Transverse colon (tissue), 4 donors: ENCODE measurements at regions not wholly inside any gene's neighbourhood (a gene's known extent, or its start where the extent isn't known, plus 50 kb on each side); places are given as distances from the start of the nearest gene placed in this dataset.

ENCODE experiments used
- DNase-seq: peaks from one replicate; pipeline ENCODE4 v3.0.0-alpha.2; 2019
- H3K27ac ChIP-seq, 4 donors: fragments of 200-600 bp; sonication (generic); 2 replicates each; pipeline ENCODE4 v1.5.1; 2016 to 2018; ENCODE audit warnings: inconsistent platforms in 4 of 4
- H3K27me3 ChIP-seq: fragments of 200-600 bp; sonication (generic); 2 replicates; pipeline ENCODE4 v1.5.1; 2017; ENCODE audit warnings: inconsistent platforms
- H3K36me3 ChIP-seq, 4 donors: fragments of 200-600 bp; sonication (generic); 2 replicates each; pipeline ENCODE4 v1.5.1; 2017 to 2019; ENCODE audit warnings: inconsistent platforms in 4 of 4
- H3K4me1 ChIP-seq, 4 donors: fragments of 200-600 bp; sonication (generic); 2 replicates each; pipeline ENCODE4 v1.5.1; 2017 to 2020; ENCODE audit warnings: inconsistent platforms in 4 of 4
- H3K4me3 ChIP-seq, 4 donors: fragments of 200-600 bp; sonication (generic); 1 replicate in 1 of 4; 2 replicates in 3 of 4; pipeline versions ENCODE4 v1.5.1 to v1.6.1; 2017 to 2019; ENCODE audit warnings: inconsistent platforms in 4 of 4
- H3K9me3 ChIP-seq, 2 donors: fragments of 200-600 bp; sonication (generic); 2 replicates each; pipeline ENCODE4 v1.5.1; 2017 to 2019; ENCODE audit warnings: inconsistent platforms in 2 of 2
- CTCF ChIP-seq, 5 experiments: fragments of 200-600 bp in 3 of 5; fragments of 450-650 bp in 2 of 5; sonication (generic) in 3 of 5; IDR thresholded peaks; 1 replicate in 2 of 5; 2 replicates in 3 of 5; pipeline ENCODE4 v1.5.1; 2016 to 2017; ENCODE audit warnings: antibody characterized with exemption in 5 of 5, inconsistent platforms in 3 of 5, mild to moderate bottlenecking in 2 of 5, moderate library complexity in 1 of 5
- EP300 ChIP-seq: sonication (generic); formaldehyde crosslinking; IDR thresholded peaks from one replicate; pipeline ENCODE4 v1.6.1; 2017; ENCODE audit warnings: antibody characterized with exemption, low read depth
- POLR2A ChIP-seq: fragments of 450-650 bp; IDR thresholded peaks from one replicate; pipeline ENCODE4 v1.6.1; 2016; ENCODE audit warnings: antibody characterized with exemption, mild to moderate bottlenecking, moderate library complexity
- POLR2AphosphoS5 ChIP-seq, 3 donors: sonication (generic); formaldehyde crosslinking; IDR thresholded peaks; one replicate each; pipeline ENCODE4 v1.6.1; 2016; ENCODE audit warnings: antibody characterized with exemption in 3 of 3
- WGBS, 2 donors: methylation state at CpG; one replicate each; pipeline ENCODE4 v1.1.5; 2018; ENCODE audit warnings: low coverage in 1 of 2; 5-methylcytosine and 5-hydroxymethylcytosine counted together
- in situ Hi-C, 4 donors: fragments of 200-750 bp; cut with MboI; loops; one replicate each; pipeline versions ENCODE4 v1.15.0 to v1.15.1; 2017; ENCODE audit warnings: low sequenced_read_pairs in 3 of 4, low pct_ligation_motif_present in 1 of 4, low pct_unique_long_range_greater_than_20kb in 1 of 4
- intact Hi-C: fragments of 100-400 bp; cut with DNase I; formaldehyde crosslinking; loops from one replicate; pipeline ENCODE4 v1.15.1; 2023; ENCODE audit warnings: low total_unique reads

- Histone ChIP-seq H3K27ac (no peak overlapping the region), H3K9me3 (no peaks in the 10 kb centered on the region), H3K27me3 (no peaks in the 10 kb centered on the region), H3K4me3 (no peak overlapping the region), H3K36me3 (no peaks in the 10 kb centered on the region), H3K4me1 (no peaks in the 10 kb centered on the region)
- in situ Hi-C loops (no loop called here), intact Hi-C loops (no loop called here)
- no peak for DNase-seq
- WGBS, 2 donors = 69 to 76% methylated on average over 7 of the region's 7 CpGs
- no peak for TF ChIP-seq CTCF (IDR thresholded peaks at IDR 0.05)
- no peak for TF ChIP-seq POLR2A
- no peak for TF ChIP-seq EP300
- TF ChIP-seq POLR2AphosphoS5 (IDR thresholded peaks at IDR 0.05) = no peak
Observed at GRCh38 chr7:8998762-8999161, 565.4 kb downstream of the NXPH1 start.

GRCh38 chr7:9013940-9014339 lies 580.5 kb downstream of the NXPH1 start:
- no peaks in the 10 kb centered on the region for H3K36me3 ChIP-seq
- in situ Hi-C loops (no loop called here), intact Hi-C loops (no loop called here)
- H3K27ac ChIP-seq = no peak overlapping the region
- DNase-seq = no peak
- TF ChIP-seq POLR2A = no peak
- no peak for TF ChIP-seq POLR2AphosphoS5 (IDR thresholded peaks at IDR 0.05)
- TF ChIP-seq CTCF (IDR thresholded peaks at IDR 0.05) = no peak
- H3K4me3 ChIP-seq = no peak overlapping the region
- peaks cover 0 to 7% of the 10 kb centered on the region in 2 donors for H3K9me3 ChIP-seq
- H3K4me1 ChIP-seq = no peaks in the 10 kb centered on the region
- 43 to 46% methylated on average over 5 of the region's 5 CpGs for WGBS, 2 donors
- H3K27me3 ChIP-seq = no peaks in the 10 kb centered on the region

- in situ Hi-C loops (no loop called here), intact Hi-C loops (no loop called here)
- TF ChIP-seq POLR2A = no peak
- TF ChIP-seq EP300 = no peak
- no peak for TF ChIP-seq POLR2AphosphoS5 (IDR thresholded peaks at IDR 0.05)
- no peak for TF ChIP-seq CTCF (IDR thresholded peaks at IDR 0.05)
- no peaks in the 10 kb centered on the region for H3K4me1 ChIP-seq
- H3K27me3 ChIP-seq = no peaks in the 10 kb centered on the region
- no peak for DNase-seq
- H3K4me3 ChIP-seq = no peak overlapping the region
- 59 to 61% methylated on average over 5 to 7 of the region's 7 CpGs for WGBS, 2 donors
- H3K36me3 ChIP-seq = no peaks in the 10 kb centered on the region
- H3K27ac ChIP-seq = no peak overlapping the region
- H3K9me3 ChIP-seq = peaks cover 0 to 5% of the 10 kb centered on the region in 2 donors
Observed at GRCh38 chr7:9017286-9017685, 583.9 kb downstream of the NXPH1 start.

- H3K4me1 ChIP-seq = no peaks in the 10 kb centered on the region
- in situ Hi-C loops = no loop called here
- WGBS, 2 donors = 32 to 43% methylated on average over 1 of the region's 1 CpG
Observed at GRCh38 chr7:9022456-9022855, 589.0 kb downstream of the NXPH1 start.

More at GRCh38 chr7:9022456-9022855, 589.0 kb downstream of the NXPH1 start:
- Histone ChIP-seq H3K4me3 (no peak overlapping the region), H3K27me3 (no peaks in the 10 kb centered on the region), H3K9me3 (no peaks in the 10 kb centered on the region), H3K36me3 (no peaks in the 10 kb centered on the region), H3K27ac (no peak overlapping the region)
- intact Hi-C loops = no loop called here
- no peak for DNase-seq
- no peak for TF ChIP-seq POLR2A
- no peak for TF ChIP-seq EP300
- no peak for TF ChIP-seq CTCF (IDR thresholded peaks at IDR 0.05)
- TF ChIP-seq POLR2AphosphoS5 (IDR thresholded peaks at IDR 0.05) = no peak
